Neural crest cell (in vitro differentiated cells): ENCODE measurements at regions not wholly inside any gene's neighbourhood (a gene's known extent, or its start where the extent isn't known, plus 50 kb on each side); places are given as distances from the start of the nearest gene placed in this dataset.

Source experiments
- DNase-seq: peaks from one replicate; pipeline ENCODE4 v3.0.0; 2021; ENCODE audit warnings: low read depth, mixed read lengths, low spot score
- H3K27ac Mint-ChIP-seq: one replicate; pipeline ENCODE4 v1.8.0; 2021; ENCODE audit warnings: mild to moderate bottlenecking, mixed read lengths; ENCODE audit not compliant: unreplicated experiment
- H3K27me3 Mint-ChIP-seq: 2 replicates; pipeline ENCODE4 v1.8.0; 2021; ENCODE audit warnings: low read depth, mild to moderate bottlenecking, mixed read lengths
- H3K36me3 Mint-ChIP-seq: 2 replicates; pipeline ENCODE4 v1.8.0; 2021; ENCODE audit warnings: low read depth, mild to moderate bottlenecking, mixed read lengths
- H3K4me1 Mint-ChIP-seq: 2 replicates; pipeline ENCODE4 v1.8.0; 2021; ENCODE audit warnings: mixed read lengths
- H3K4me3 Mint-ChIP-seq: one replicate; pipeline ENCODE4 v1.8.0; 2021; ENCODE audit warnings: mild to moderate bottlenecking, mixed read lengths
- H3K9me3 Mint-ChIP-seq: 2 replicates; pipeline ENCODE4 v1.8.0; 2021; ENCODE audit warnings: mixed read lengths
- TF ChIP-seq, protein P1 (sequence below): fragments of 200-600 bp; sonication (generic); conservative IDR thresholded peaks from 2 replicates; pipeline ENCODE4 v1.5.0; 2021; ENCODE audit warnings: antibody characterized with exemption, mild to moderate bottlenecking

- no peak for DNase-seq
- Mint-ChIP-seq H3K4me1 (no peaks in the 10 kb centered on the region), H3K27ac (no peak overlapping the region), H3K36me3 (no peaks in the 10 kb centered on the region), H3K9me3 (peaks cover 6% of the 10 kb centered on the region), H3K27me3 (no peaks in the 10 kb centered on the region), H3K4me3 (no peak overlapping the region)
- TF ChIP-seq, protein P1, sequence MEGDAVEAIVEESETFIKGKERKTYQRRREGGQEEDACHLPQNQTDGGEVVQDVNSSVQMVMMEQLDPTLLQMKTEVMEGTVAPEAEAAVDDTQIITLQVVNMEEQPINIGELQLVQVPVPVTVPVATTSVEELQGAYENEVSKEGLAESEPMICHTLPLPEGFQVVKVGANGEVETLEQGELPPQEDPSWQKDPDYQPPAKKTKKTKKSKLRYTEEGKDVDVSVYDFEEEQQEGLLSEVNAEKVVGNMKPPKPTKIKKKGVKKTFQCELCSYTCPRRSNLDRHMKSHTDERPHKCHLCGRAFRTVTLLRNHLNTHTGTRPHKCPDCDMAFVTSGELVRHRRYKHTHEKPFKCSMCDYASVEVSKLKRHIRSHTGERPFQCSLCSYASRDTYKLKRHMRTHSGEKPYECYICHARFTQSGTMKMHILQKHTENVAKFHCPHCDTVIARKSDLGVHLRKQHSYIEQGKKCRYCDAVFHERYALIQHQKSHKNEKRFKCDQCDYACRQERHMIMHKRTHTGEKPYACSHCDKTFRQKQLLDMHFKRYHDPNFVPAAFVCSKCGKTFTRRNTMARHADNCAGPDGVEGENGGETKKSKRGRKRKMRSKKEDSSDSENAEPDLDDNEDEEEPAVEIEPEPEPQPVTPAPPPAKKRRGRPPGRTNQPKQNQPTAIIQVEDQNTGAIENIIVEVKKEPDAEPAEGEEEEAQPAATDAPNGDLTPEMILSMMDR = no peak
Measured at GRCh38 chr17:53662608-53663007, 160.1 kb upstream of the KIF2B start.

- no peaks in the 10 kb centered on the region for H3K4me1 Mint-ChIP-seq
- TF ChIP-seq, protein P1 = no peak
- no peaks in the 10 kb centered on the region for H3K36me3 Mint-ChIP-seq
- H3K27ac Mint-ChIP-seq = no peak overlapping the region
- H3K27me3 Mint-ChIP-seq = no peaks in the 10 kb centered on the region
- H3K9me3 Mint-ChIP-seq = no peaks in the 10 kb centered on the region
- H3K4me3 Mint-ChIP-seq = no peak overlapping the region
- no peak for DNase-seq
Measured at GRCh38 chr17:53659181-53659580, 163.5 kb upstream of the KIF2B start.

DNA sequence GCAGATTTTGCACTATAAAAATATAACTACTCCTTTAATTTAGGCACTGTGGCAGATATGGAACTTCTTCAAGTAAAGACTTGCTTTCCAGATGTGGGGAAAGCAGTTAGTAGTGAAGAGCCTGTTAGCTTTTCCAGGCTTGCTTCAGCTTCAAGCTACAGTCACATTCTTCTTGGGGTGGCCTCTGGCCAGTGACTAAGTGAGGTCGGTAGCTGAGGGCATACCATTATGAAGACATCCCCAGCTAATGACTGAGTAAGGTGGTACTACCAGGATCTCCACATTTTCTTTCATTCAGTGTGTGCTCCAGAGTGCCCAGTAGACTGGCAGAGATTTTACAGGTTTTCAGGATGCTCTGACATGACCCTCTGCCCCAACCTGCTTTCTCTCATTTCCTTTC, 167.1 kb upstream of the KIF2B start:
- Mint-ChIP-seq H3K4me3 (no peak overlapping the region), H3K36me3 (no peaks in the 10 kb centered on the region), H3K9me3 (no peaks in the 10 kb centered on the region), H3K27me3 (no peaks in the 10 kb centered on the region), H3K27ac (no peak overlapping the region), H3K4me1 (no peaks in the 10 kb centered on the region)
- TF ChIP-seq, protein P1 = no peak
- no peak for DNase-seq

GRCh38 chr17:53649201-53649600, 173.5 kb upstream of the KIF2B start:
- H3K9me3 Mint-ChIP-seq = peaks cover 5% of the 10 kb centered on the region

DNA sequence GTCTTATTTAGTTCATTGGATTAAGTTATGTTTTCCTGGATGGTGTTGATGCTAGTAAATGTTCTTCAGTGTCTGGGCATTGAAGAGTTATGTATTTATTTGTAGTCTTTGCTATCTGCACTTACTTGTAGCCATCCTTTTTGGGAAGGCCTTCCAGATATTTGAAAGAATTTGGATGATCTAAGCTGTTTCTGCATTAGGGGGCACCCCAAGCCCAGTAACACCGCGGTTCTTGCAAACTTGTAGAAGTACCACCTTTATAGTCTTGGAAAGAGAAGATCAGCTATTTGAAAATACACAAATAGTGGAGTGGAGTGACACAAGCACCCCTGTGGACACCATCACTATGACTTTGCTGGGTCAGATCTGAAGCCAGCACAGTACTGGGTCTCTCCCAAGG, 175.9 kb upstream of the KIF2B start:
- H3K27me3 Mint-ChIP-seq = no peaks in the 10 kb centered on the region
- DNase-seq = no peak
- H3K9me3 Mint-ChIP-seq = peaks cover 13% of the 10 kb centered on the region
- H3K4me3 Mint-ChIP-seq = no peak overlapping the region
- no peaks in the 10 kb centered on the region for H3K4me1 Mint-ChIP-seq
- TF ChIP-seq, protein P1 = no peak
- H3K36me3 Mint-ChIP-seq = no peaks in the 10 kb centered on the region
- H3K27ac Mint-ChIP-seq = no peak overlapping the region

More at GRCh38 chr17:53649201-53649600, 173.5 kb upstream of the KIF2B start:
- TF ChIP-seq, protein P1 = no peak
- H3K4me3 Mint-ChIP-seq = no peak overlapping the region
- no peak overlapping the region for H3K27ac Mint-ChIP-seq
- H3K4me1 Mint-ChIP-seq = no peaks in the 10 kb centered on the region
- DNase-seq = no peak
- no peaks in the 10 kb centered on the region for H3K27me3 Mint-ChIP-seq
- no peaks in the 10 kb centered on the region for H3K36me3 Mint-ChIP-seq

- H3K9me3 Mint-ChIP-seq = peaks cover 10% of the 10 kb centered on the region
- H3K4me3 Mint-ChIP-seq = no peak overlapping the region
- DNase-seq = no peak
- no peaks in the 10 kb centered on the region for H3K36me3 Mint-ChIP-seq
- no peaks in the 10 kb centered on the region for H3K4me1 Mint-ChIP-seq
- TF ChIP-seq, protein P1 = no peak
- H3K27ac Mint-ChIP-seq = no peak overlapping the region
- no peaks in the 10 kb centered on the region for H3K27me3 Mint-ChIP-seq
Measured at GRCh38 chr17:53640808-53641207, 181.9 kb upstream of the KIF2B start.
